Hepatocyte (in vitro differentiated cells): ENCODE measurements at regions not wholly inside any gene's neighbourhood (a gene's known extent, or its start where the extent isn't known, plus 50 kb on each side); places are given as distances from the start of the nearest gene placed in this dataset.

ENCODE experiments used
- DNase-seq: peaks from one replicate; pipeline ENCODE4 v3.0.0-alpha.2; 2016; ENCODE audit warnings: low spot score
- H2AFZ ChIP-seq: fragments of 200-600 bp; sonication (generic); 2 replicates; pipeline ENCODE4 v1.6.0; 2016; ENCODE audit warnings: antibody characterized with exemption, mild to moderate bottlenecking
- H3K27ac ChIP-seq: fragments of 200-600 bp; sonication (generic); 2 replicates; pipeline ENCODE4 v1.5.1; 2016; ENCODE audit warnings: mild to moderate bottlenecking
- H3K27me3 ChIP-seq: fragments of 200-600 bp; sonication (generic); 2 replicates; pipeline ENCODE4 v1.6.1; 2016
- H3K36me3 ChIP-seq: fragments of 200-600 bp; sonication (generic); replicated peaks from 2 replicates; pipeline ENCODE4 v1.5.1; 2016; ENCODE audit warnings: low read depth; ENCODE audit not compliant: insufficient read depth
- H3K4me1 ChIP-seq: fragments of 200-600 bp; sonication (generic); 2 replicates; pipeline ENCODE4 v1.5.1; 2016; ENCODE audit warnings: mild to moderate bottlenecking, moderate library complexity; ENCODE audit not compliant: insufficient read depth
- H3K4me2 ChIP-seq: fragments of 200-600 bp; sonication (generic); 2 replicates; pipeline ENCODE4 v1.6.0; 2016
- H3K4me3 ChIP-seq: fragments of 200-600 bp; sonication (generic); 2 replicates; pipeline ENCODE4 v1.5.1; 2016; ENCODE audit warnings: mild to moderate bottlenecking
- H3K79me2 ChIP-seq: fragments of 200-600 bp; sonication (generic); 2 replicates; pipeline ENCODE4 v1.6.0; 2017; ENCODE audit warnings: mild to moderate bottlenecking
- H3K9me2 ChIP-seq: fragments of 200-600 bp; sonication (generic); replicated peaks from 2 replicates; pipeline ENCODE4 v1.6.0; 2017; ENCODE audit warnings: mild to moderate bottlenecking; ENCODE audit not compliant: insufficient read depth
- H3K9me3 ChIP-seq: fragments of 200-600 bp; sonication (generic); 2 replicates; pipeline ENCODE4 v1.5.1; 2016; ENCODE audit warnings: low read depth, mild to moderate bottlenecking
- H4K20me1 ChIP-seq: fragments of 200-600 bp; sonication (generic); 2 replicates; pipeline ENCODE4 v1.6.0; 2016; ENCODE audit warnings: mild to moderate bottlenecking; ENCODE audit not compliant: insufficient read depth, poor library complexity, severe bottlenecking
- EZH2 ChIP-seq: fragments of 200-600 bp; sonication (generic); IDR thresholded peaks from 2 replicates; pipeline ENCODE4 v1.6.1; 2016; ENCODE audit warnings: antibody characterized with exemption, mild to moderate bottlenecking, borderline replicate concordance
- EZH2phosphoT487 ChIP-seq: fragments of 200-600 bp; sonication (generic); IDR thresholded peaks from one replicate; pipeline ENCODE4 v1.6.1; 2018; ENCODE audit warnings: antibody characterized with exemption, mild to moderate bottlenecking, low read depth, moderate library complexity; ENCODE audit not compliant: unreplicated experiment, severe bottlenecking
- WGBS: methylation state at CpG from one replicate; pipeline ENCODE4 v1.1.6; 2016; ENCODE audit warnings: low lambda C conversion rate; ENCODE audit errors: missing lambda C conversion rate; 5-methylcytosine and 5-hydroxymethylcytosine counted together
- TF ChIP-seq, protein P1 (sequence below): fragments of 200-600 bp; sonication (generic); IDR thresholded peaks from 2 replicates; pipeline ENCODE4 v1.5.1; 2016; ENCODE audit warnings: antibody characterized with exemption, mild to moderate bottlenecking; ENCODE audit not compliant: poor library complexity

- no peaks in the 10 kb centered on the region for H3K9me2 ChIP-seq
- no peak overlapping the region for H3K4me3 ChIP-seq
- H3K4me2 ChIP-seq, result no peak overlapping the region
- H3K27me3 ChIP-seq, result no peaks in the 10 kb centered on the region
- no peak overlapping the region for H3K27ac ChIP-seq
- DNase-seq, result no peak
- H3K9me3 ChIP-seq, result no peaks in the 10 kb centered on the region
- peaks cover 7% of the 10 kb centered on the region for H3K4me1 ChIP-seq
- TF ChIP-seq, protein P1, sequence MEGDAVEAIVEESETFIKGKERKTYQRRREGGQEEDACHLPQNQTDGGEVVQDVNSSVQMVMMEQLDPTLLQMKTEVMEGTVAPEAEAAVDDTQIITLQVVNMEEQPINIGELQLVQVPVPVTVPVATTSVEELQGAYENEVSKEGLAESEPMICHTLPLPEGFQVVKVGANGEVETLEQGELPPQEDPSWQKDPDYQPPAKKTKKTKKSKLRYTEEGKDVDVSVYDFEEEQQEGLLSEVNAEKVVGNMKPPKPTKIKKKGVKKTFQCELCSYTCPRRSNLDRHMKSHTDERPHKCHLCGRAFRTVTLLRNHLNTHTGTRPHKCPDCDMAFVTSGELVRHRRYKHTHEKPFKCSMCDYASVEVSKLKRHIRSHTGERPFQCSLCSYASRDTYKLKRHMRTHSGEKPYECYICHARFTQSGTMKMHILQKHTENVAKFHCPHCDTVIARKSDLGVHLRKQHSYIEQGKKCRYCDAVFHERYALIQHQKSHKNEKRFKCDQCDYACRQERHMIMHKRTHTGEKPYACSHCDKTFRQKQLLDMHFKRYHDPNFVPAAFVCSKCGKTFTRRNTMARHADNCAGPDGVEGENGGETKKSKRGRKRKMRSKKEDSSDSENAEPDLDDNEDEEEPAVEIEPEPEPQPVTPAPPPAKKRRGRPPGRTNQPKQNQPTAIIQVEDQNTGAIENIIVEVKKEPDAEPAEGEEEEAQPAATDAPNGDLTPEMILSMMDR, result no peak
- TF ChIP-seq EZH2phosphoT487 (no peak), EZH2 (no peak)
- no peaks in the 10 kb centered on the region for H3K79me2 ChIP-seq
- 83% methylated on average over 3 of the region's 3 CpGs for WGBS
- no peaks in the 10 kb centered on the region for H4K20me1 ChIP-seq
- no peaks in the 10 kb centered on the region for H3K36me3 ChIP-seq
- H2AFZ ChIP-seq, result no peak overlapping the region
Observed at GRCh38 chr2:234298918-234299317, 198.0 kb downstream of the ARL4C start.

DNA sequence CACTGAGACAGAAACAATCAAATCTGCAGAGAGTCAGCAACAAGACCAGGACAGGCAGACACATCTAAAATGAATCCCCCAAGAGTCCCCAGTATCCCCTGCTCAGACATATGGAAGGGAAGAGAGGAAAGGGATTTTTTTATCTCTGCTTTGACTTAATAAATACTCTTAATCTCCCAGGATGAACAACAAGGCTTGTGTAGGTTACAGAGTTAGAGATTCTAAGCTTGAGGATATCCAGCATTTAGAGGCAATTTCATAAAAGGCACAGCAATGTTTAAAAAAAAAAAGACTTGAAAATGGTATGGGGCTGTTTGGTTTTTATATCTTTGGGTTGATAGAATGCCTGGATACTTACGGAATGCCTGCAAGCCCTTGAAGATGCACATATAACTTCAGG lies 199.9 kb downstream of the ARL4C start:
- peaks cover 7% of the 10 kb centered on the region for H3K4me1 ChIP-seq
- no peak for DNase-seq
- H3K27ac ChIP-seq, result no peak overlapping the region
- H2AFZ ChIP-seq, result no peak overlapping the region
- H3K9me3 ChIP-seq, result no peaks in the 10 kb centered on the region
- no peaks in the 10 kb centered on the region for H3K27me3 ChIP-seq
- WGBS, result 85% methylated on average over 1 of the region's 1 CpG
- no peak overlapping the region for H3K4me3 ChIP-seq
- H3K4me2 ChIP-seq, result no peak overlapping the region
- TF ChIP-seq EZH2, result no peak
- TF ChIP-seq, protein P1, result no peak
- no peak for TF ChIP-seq EZH2phosphoT487
- H3K36me3 ChIP-seq, result no peaks in the 10 kb centered on the region
- no peaks in the 10 kb centered on the region for H3K9me2 ChIP-seq
- H4K20me1 ChIP-seq, result no peaks in the 10 kb centered on the region
- H3K79me2 ChIP-seq, result no peaks in the 10 kb centered on the region

- WGBS, result 58% methylated on average over 4 of the region's 4 CpGs
- Histone ChIP-seq H3K27me3 (no peaks in the 10 kb centered on the region), H3K4me2 (no peak overlapping the region), H3K9me2 (no peaks in the 10 kb centered on the region), H3K9me3 (no peaks in the 10 kb centered on the region), H3K27ac (no peak overlapping the region), H3K4me1 (no peaks in the 10 kb centered on the region), H2AFZ (no peak overlapping the region), H3K4me3 (no peak overlapping the region), H3K79me2 (no peaks in the 10 kb centered on the region), H4K20me1 (no peaks in the 10 kb centered on the region), H3K36me3 (no peaks in the 10 kb centered on the region)
- DNase-seq, result no peak
- no peak for TF ChIP-seq EZH2
- TF ChIP-seq, protein P1, result no peak
- no peak for TF ChIP-seq EZH2phosphoT487
Observed at GRCh38 chr2:234293973-234294372, 202.9 kb downstream of the ARL4C start.

GRCh38 chr2:234292962-234293243 lies 204.0 kb downstream of the ARL4C start:
- no peaks in the 10 kb centered on the region for H3K36me3 ChIP-seq
- no peaks in the 10 kb centered on the region for H3K9me2 ChIP-seq
- no peaks in the 10 kb centered on the region for H3K27me3 ChIP-seq
- H3K4me1 ChIP-seq, result no peaks in the 10 kb centered on the region
- no peak overlapping the region for H3K27ac ChIP-seq
- DNase-seq, result no peak
- no peaks in the 10 kb centered on the region for H4K20me1 ChIP-seq
- no peak overlapping the region for H3K4me3 ChIP-seq
- H2AFZ ChIP-seq, result no peak overlapping the region
- TF ChIP-seq EZH2, result no peak
- TF ChIP-seq, protein P1, result no peak
- TF ChIP-seq EZH2phosphoT487, result no peak
- no peak overlapping the region for H3K4me2 ChIP-seq
- H3K79me2 ChIP-seq, result no peaks in the 10 kb centered on the region
- no peaks in the 10 kb centered on the region for H3K9me3 ChIP-seq
